ENCODE measurements at regions not wholly inside any gene's neighbourhood (a gene's known extent, or its start where the extent isn't known, plus 50 kb on each side); places are given as distances from the start of the nearest gene placed in this dataset.

GRCh38 chr2:144796936-144797335 is 277.0 kb upstream of the ZEB2 start:
- no peak for TF ChIP-seq CTCF (IDR thresholded peaks at IDR 0.05; ENCODE audit: unreplicated experiment)
- no peak overlapping the region for H3K27ac Mint-ChIP-seq (ENCODE audit: low read depth, unreplicated experiment)
- no peak for DNase-seq (ENCODE audit: unreplicated experiment)
- ChIA-PET POLR2A (interaction anchor here (0.6 kb wide), 1 partner anchor 14 kb away, joined by 3 read pairs; no protein-coding TSS in a partner anchor), CTCF (interaction anchor here (0.7 kb wide), 1 partner anchor 78 kb away, joined by 3 read pairs; no protein-coding TSS in a partner anchor)
- H3K4me3 Mint-ChIP-seq (ENCODE audit: unreplicated experiment), result no peak overlapping the region
- H3K9me3 Mint-ChIP-seq (ENCODE audit: unreplicated experiment), result no peaks in the 10 kb centered on the region
- H3K4me1 Mint-ChIP-seq (ENCODE audit: insufficient read depth, unreplicated experiment), result peaks cover 6% of the 10 kb centered on the region
- no peaks in the 10 kb centered on the region for H3K36me3 Mint-ChIP-seq (ENCODE audit: insufficient read depth, unreplicated experiment)
- intact Hi-C loops (cut with micrococcal nuclease), result no loop called here
- H3K27me3 Mint-ChIP-seq (ENCODE audit: insufficient read depth, unreplicated experiment), result no peaks in the 10 kb centered on the region
- BruUV-seq (replicated peaks), result no TSS peak

- no peak for DNase-seq (ENCODE audit: unreplicated experiment)
- no TSS peak for BruUV-seq (replicated peaks)
- Mint-ChIP-seq H3K4me1 (ENCODE audit: insufficient read depth, unreplicated experiment) (no peaks in the 10 kb centered on the region), H3K27ac (ENCODE audit: low read depth, unreplicated experiment) (no peak overlapping the region), H3K4me3 (ENCODE audit: unreplicated experiment) (no peak overlapping the region), H3K9me3 (ENCODE audit: unreplicated experiment) (no peaks in the 10 kb centered on the region), H3K27me3 (ENCODE audit: insufficient read depth, unreplicated experiment) (no peaks in the 10 kb centered on the region), H3K36me3 (ENCODE audit: insufficient read depth, unreplicated experiment) (no peaks in the 10 kb centered on the region)
- intact Hi-C loops (cut with micrococcal nuclease), result no loop called here
- ChIA-PET POLR2A (no interaction called here), CTCF (no interaction called here)
- no peak for TF ChIP-seq CTCF (IDR thresholded peaks at IDR 0.05; ENCODE audit: unreplicated experiment)
These were observed 276.2 kb upstream of the ZEB2 start for GRCh38 chr2:144796164-144796563.

- Mint-ChIP-seq H3K9me3 (ENCODE audit: unreplicated experiment) (peaks cover 8% of the 10 kb centered on the region), H3K36me3 (ENCODE audit: insufficient read depth, unreplicated experiment) (peaks cover 4% of the 10 kb centered on the region), H3K4me3 (ENCODE audit: unreplicated experiment) (no peak overlapping the region), H3K4me1 (ENCODE audit: insufficient read depth, unreplicated experiment) (no peaks in the 10 kb centered on the region), H3K27ac (ENCODE audit: low read depth, unreplicated experiment) (no peak overlapping the region), H3K27me3 (ENCODE audit: insufficient read depth, unreplicated experiment) (no peaks in the 10 kb centered on the region)
- no peak for DNase-seq (ENCODE audit: unreplicated experiment)
- no TSS peak for BruUV-seq (replicated peaks)
- POLR2A ChIA-PET, result interaction anchor here (0.6 kb wide), 1 partner anchor 373 kb away, joined by 3 read pairs; no protein-coding TSS in a partner anchor
- intact Hi-C loops (cut with micrococcal nuclease), result no loop called here
- no peak for TF ChIP-seq CTCF (IDR thresholded peaks at IDR 0.05; ENCODE audit: unreplicated experiment)
- CTCF ChIA-PET, result no interaction called here
These were observed 265.3 kb upstream of the ZEB2 start for GRCh38 chr2:144785253-144785652.

GRCh38 chr2:144780983-144781382 is 261.1 kb upstream of the ZEB2 start:
- Mint-ChIP-seq H3K4me3 (ENCODE audit: unreplicated experiment) (no peak overlapping the region), H3K27ac (ENCODE audit: low read depth, unreplicated experiment) (no peak overlapping the region), H3K9me3 (ENCODE audit: unreplicated experiment) (no peaks in the 10 kb centered on the region), H3K36me3 (ENCODE audit: insufficient read depth, unreplicated experiment) (peaks cover 4% of the 10 kb centered on the region), H3K27me3 (ENCODE audit: insufficient read depth, unreplicated experiment) (no peaks in the 10 kb centered on the region), H3K4me1 (ENCODE audit: insufficient read depth, unreplicated experiment) (no peaks in the 10 kb centered on the region)
- no peak for DNase-seq (ENCODE audit: unreplicated experiment)
- ChIA-PET CTCF (interaction anchor here (0.5 kb wide), 1 partner anchor 190 kb away, joined by 3 read pairs; no protein-coding TSS in a partner anchor), POLR2A (no interaction called here)
- no peak for TF ChIP-seq CTCF (IDR thresholded peaks at IDR 0.05; ENCODE audit: unreplicated experiment)
- intact Hi-C loops (cut with micrococcal nuclease), result no loop called here
- no TSS peak for BruUV-seq (replicated peaks)

Measured in MCF 10A (cell line).